ENCODE measurements at regions not wholly inside any gene's neighbourhood (a gene's known extent, or its start where the extent isn't known, plus 50 kb on each side); places are given as distances from the start of the nearest gene placed in this dataset.

- TF ChIP-seq RCOR1 (IDR thresholded peaks at IDR 0.05; ENCODE audit: borderline replicate concordance in 1 of 2, low read depth in 2 of 2, low read length in 2 of 2) (no peak), ZBTB43 (CRISPR knock-in tag; IDR thresholded peaks at IDR 0.05) (no peak), NONO (IDR thresholded peaks at IDR 0.05; ENCODE audit: low read depth in 2 of 2, low read length in 1 of 2) (no peak)
- TF ChIP-seq, protein P1, sequence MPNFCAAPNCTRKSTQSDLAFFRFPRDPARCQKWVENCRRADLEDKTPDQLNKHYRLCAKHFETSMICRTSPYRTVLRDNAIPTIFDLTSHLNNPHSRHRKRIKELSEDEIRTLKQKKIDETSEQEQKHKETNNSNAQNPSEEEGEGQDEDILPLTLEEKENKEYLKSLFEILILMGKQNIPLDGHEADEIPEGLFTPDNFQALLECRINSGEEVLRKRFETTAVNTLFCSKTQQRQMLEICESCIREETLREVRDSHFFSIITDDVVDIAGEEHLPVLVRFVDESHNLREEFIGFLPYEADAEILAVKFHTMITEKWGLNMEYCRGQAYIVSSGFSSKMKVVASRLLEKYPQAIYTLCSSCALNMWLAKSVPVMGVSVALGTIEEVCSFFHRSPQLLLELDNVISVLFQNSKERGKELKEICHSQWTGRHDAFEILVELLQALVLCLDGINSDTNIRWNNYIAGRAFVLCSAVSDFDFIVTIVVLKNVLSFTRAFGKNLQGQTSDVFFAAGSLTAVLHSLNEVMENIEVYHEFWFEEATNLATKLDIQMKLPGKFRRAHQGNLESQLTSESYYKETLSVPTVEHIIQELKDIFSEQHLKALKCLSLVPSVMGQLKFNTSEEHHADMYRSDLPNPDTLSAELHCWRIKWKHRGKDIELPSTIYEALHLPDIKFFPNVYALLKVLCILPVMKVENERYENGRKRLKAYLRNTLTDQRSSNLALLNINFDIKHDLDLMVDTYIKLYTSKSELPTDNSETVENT (CRISPR knock-in tag; IDR thresholded peaks at IDR 0.05): no peak
Observed at GRCh38 chrX:1072637-1073377, 139.6 kb downstream of the CRLF2 start (continued).

GRCh38 chrX:1071351-1071750 lies 141.1 kb downstream of the CRLF2 start:
- Histone ChIP-seq H3K9ac (ENCODE audit: insufficient read depth in 1 of 2, low read depth in 2 of 2, low read length in 2 of 2) (no peak overlapping the region), H3K27ac (ENCODE audit: extremely low read depth, low read depth, low read length) (no peak overlapping the region)
- POLR2A ChIA-PET: no interaction called here
- no peak for TF ChIP-seq ATF3 (IDR thresholded peaks at IDR 0.05)
- no peak for TF ChIP-seq ATF3 (CRISPR knock-in tag; conservative IDR thresholded peaks at IDR 0.05)
- TF ChIP-seq C11orf30 (IDR thresholded peaks at IDR 0.05; ENCODE audit: low read depth): no peak
- no peak for TF ChIP-seq SMC3 (conservative IDR thresholded peaks at IDR 0.05; ENCODE audit: insufficient read depth, low read depth, low read length)
- TF ChIP-seq ETV6 (IDR thresholded peaks at IDR 0.05; ENCODE audit: borderline replicate concordance in 1 of 2, low read depth in 2 of 2, low read length in 1 of 2): no peak
- no peak for TF ChIP-seq ETV6 (CRISPR knock-in tag; IDR thresholded peaks at IDR 0.05; ENCODE audit: borderline replicate concordance)
- TF ChIP-seq NFIX (CRISPR knock-in tag; IDR thresholded peaks at IDR 0.05; ENCODE audit: low read depth): no peak
- no peak for TF ChIP-seq ZFP30 (CRISPR knock-in tag; IDR thresholded peaks at IDR 0.05; ENCODE audit: borderline replicate concordance)
- TF ChIP-seq ZNF316 (IDR thresholded peaks at IDR 0.05): no peak
- TF ChIP-seq ZBTB33 (CRISPR knock-in tag; IDR thresholded peaks at IDR 0.05): no peak

More at GRCh38 chrX:1071351-1071750, 141.1 kb downstream of the CRLF2 start:
- H3K36me3 ChIP-seq (ENCODE audit: control insufficient read depth, insufficient read depth, low read length): no peaks in the 10 kb centered on the region
- H3K4me3 ChIP-seq: no peak overlapping the region
- H3K79me2 ChIP-seq (ENCODE audit: control insufficient read depth, insufficient read depth, low read length): no peaks in the 10 kb centered on the region
- no TSS peak for BruUV-seq (replicated peaks)
- 6% methylated on average over 8 of the region's 9 CpGs for whole genome bisulfite sequencing (ENCODE audit: insufficient coverage, low coverage, missing lambda C conversion rate)
- CTCF ChIA-PET (ENCODE audit: low intra/inter-chr PET ratio): no interaction called here
- no peaks in the 10 kb centered on the region for H3K9me3 ChIP-seq (replicated peaks; ENCODE audit: control insufficient read depth, insufficient read depth, low read depth, low read length)
- no peak for FAIRE-seq
- no peaks in the 10 kb centered on the region for H3K9me1 ChIP-seq (ENCODE audit: control insufficient read depth, insufficient read depth, low read length)
- H4K20me1 ChIP-seq (replicated peaks; ENCODE audit: control insufficient read depth, insufficient read depth, low read length): no peaks in the 10 kb centered on the region
- H3K4me1 ChIP-seq (replicated peaks in 1 of 2; ENCODE audit: control insufficient read depth in 2 of 2, insufficient read depth in 2 of 2, low read length in 2 of 2): no peaks in the 10 kb centered on the region
- DNase-seq (ENCODE audit: extremely low read depth in 1 of 4, low spot score in 3 of 4): no peak
- no peak for ATAC-seq
- H3K27me3 ChIP-seq (ENCODE audit: control insufficient read depth in 2 of 2, insufficient read depth in 2 of 2, low read length in 2 of 2): no peaks in the 10 kb centered on the region
- H3K4me2 ChIP-seq (ENCODE audit: insufficient read depth, low read length): no peak overlapping the region
- H2AFZ ChIP-seq (ENCODE audit: low read depth, low read length): no peak overlapping the region
- intact Hi-C loops (cut with micrococcal nuclease): no loop called here
- in situ Hi-C loops (cut with MboI): no loop called here
